ENCODE measurements at regions not wholly inside any gene's neighbourhood (a gene's known extent, or its start where the extent isn't known, plus 50 kb on each side); places are given as distances from the start of the nearest gene placed in this dataset.

GRCh38 chr6:65852369-65852852 lies 145.4 kb upstream of the EYS start:
- DNase-seq = no peak

GRCh38 chr6:65830151-65830550 lies 123.1 kb upstream of the EYS start:
- DNase-seq = no peak

GRCh38 chr6:65819152-65819551 lies 112.1 kb upstream of the EYS start:
- DNase-seq = no peak

GRCh38 chr6:65818576-65818975 lies 111.5 kb upstream of the EYS start:
- DNase-seq = no peak

- DNase-seq = no peak
These were observed 110.0 kb upstream of the EYS start for GRCh38 chr6:65816991-65817390.

- DNase-seq = no peak
These were observed 107.0 kb upstream of the EYS start for GRCh38 chr6:65814071-65814470.

GRCh38 chr6:65803186-65803585 lies 96.2 kb upstream of the EYS start:
- DNase-seq = no peak

GRCh38 chr6:65799389-65799788 lies 92.4 kb upstream of the EYS start:
- DNase-seq = no peak

- DNase-seq = no peak
These were observed 91.4 kb upstream of the EYS start for GRCh38 chr6:65798280-65799014.

GRCh38 chr6:65790666-65791065 lies 83.6 kb upstream of the EYS start:
- no peak for DNase-seq

- DNase-seq = no peak
These were observed 80.8 kb upstream of the EYS start for GRCh38 chr6:65787787-65788186.

- DNase-seq = no peak
These were observed 79.8 kb upstream of the EYS start for GRCh38 chr6:65786815-65787214.

- no peak for DNase-seq
These were observed 73.7 kb upstream of the EYS start for GRCh38 chr6:65780691-65781090.

GRCh38 chr6:65776332-65776731 lies 69.3 kb upstream of the EYS start:
- no peak for DNase-seq

GRCh38 chr6:65771946-65772345 lies 64.9 kb upstream of the EYS start:
- DNase-seq = no peak

GRCh38 chr6:65761890-65762289 lies 54.9 kb upstream of the EYS start:
- no peak for DNase-seq

- no peak for DNase-seq
These were observed 53.3 kb upstream of the EYS start for GRCh38 chr6:65760285-65760684.
